MM.1S (cell line): ENCODE measurements at regions not wholly inside any gene's neighbourhood (a gene's known extent, or its start where the extent isn't known, plus 50 kb on each side); places are given as distances from the start of the nearest gene placed in this dataset.

Experiments
- CTCF ChIP-seq: fragments of 300-600 bp; sonication (generic); IDR thresholded peaks from 2 replicates; pipeline ENCODE4 v1.5.1; 2016; ENCODE audit warnings: antibody characterized with exemption, low read length, mixed read lengths
- EZH2 ChIP-seq: fragments of 300-600 bp; sonication (generic); optimal IDR thresholded peaks from 2 replicates; pipeline ENCODE3; 2017; ENCODE audit warnings: low read depth, mild to moderate bottlenecking, antibody characterized with exemption, low read length, mixed read lengths

GRCh38 chr14:78075033-78075432, 95.1 kb upstream of the NRXN3 start:
- TF ChIP-seq CTCF (no peak), EZH2 (no peak)
